Esophagus muscularis mucosa (tissue), 4 donors: ENCODE measurements at regions not wholly inside any gene's neighbourhood (a gene's known extent, or its start where the extent isn't known, plus 50 kb on each side); places are given as distances from the start of the nearest gene placed in this dataset.

ENCODE experiments used
- DNase-seq: peaks from one replicate; pipeline ENCODE4 v3.0.0-alpha.2; 2017; ENCODE audit errors: extremely low spot score
- H3K27ac ChIP-seq, 4 donors: fragments of 200-600 bp; sonication (generic); replicated peaks in 1 of 4; 1 replicate in 3 of 4; 2 replicates in 1 of 4; pipeline ENCODE4 v1.5.1; 2016 to 2019; ENCODE audit warnings: mild to moderate bottlenecking in 1 of 4
- H3K27me3 ChIP-seq, 4 donors: fragments of 200-600 bp; sonication (generic); one replicate each; pipeline versions ENCODE4 v1.5.1 to v1.6.0; 2016 to 2019
- H3K36me3 ChIP-seq, 4 donors: fragments of 200-600 bp; sonication (generic); one replicate each; pipeline ENCODE4 v1.5.1; 2016 to 2019
- H3K4me1 ChIP-seq, 4 donors: fragments of 200-600 bp; sonication (generic); one replicate each; pipeline ENCODE4 v1.5.1; 2016 to 2019
- H3K4me3 ChIP-seq, 4 donors: fragments of 200-600 bp; sonication (generic); 1 replicate in 2 of 4; 2 replicates in 2 of 4; pipeline ENCODE4 v1.5.1; 2016 to 2019; ENCODE audit warnings: mild to moderate bottlenecking in 4 of 4, moderate library complexity in 1 of 4
- H3K9me3 ChIP-seq, 4 donors: fragments of 200-600 bp; sonication (generic); 1 replicate in 3 of 4; 2 replicates in 1 of 4; pipeline ENCODE4 v1.5.1; 2016 to 2019
- CTCF ChIP-seq, 3 experiments: fragments of 200-600 bp in 2 of 3; fragments of 450-650 bp in 1 of 3; sonication (generic) in 2 of 3; IDR thresholded peaks; one replicate each; pipeline ENCODE4 v1.5.1; 2017 to 2019; ENCODE audit warnings: antibody characterized with exemption in 3 of 3, mild to moderate bottlenecking in 2 of 3, moderate library complexity in 1 of 3
- EP300 ChIP-seq: sonication (generic); formaldehyde crosslinking; IDR thresholded peaks from one replicate; pipeline ENCODE4 v1.6.1; 2017; ENCODE audit warnings: antibody characterized with exemption
- POLR2A ChIP-seq: fragments of 450-650 bp; IDR thresholded peaks from one replicate; pipeline ENCODE4 v1.6.1; 2017; ENCODE audit warnings: antibody characterized with exemption, moderate library complexity, mild to moderate bottlenecking, low read depth
- POLR2AphosphoS5 ChIP-seq, 2 donors: sonication (generic); formaldehyde crosslinking; IDR thresholded peaks; one replicate each; pipeline ENCODE4 v1.6.1; 2017; ENCODE audit warnings: antibody characterized with exemption in 2 of 2
- WGBS: methylation state at CpG from one replicate; pipeline ENCODE4 v1.1.5; 2018; 5-methylcytosine and 5-hydroxymethylcytosine counted together
- intact Hi-C: fragments of 100-400 bp; cut with DNase I; formaldehyde crosslinking; loops from one replicate; pipeline ENCODE4 v1.15.1; 2023

GRCh38 chr11:44379141-44380008 lies 69.4 kb upstream of the ALX4 start:
- WGBS = 83% methylated on average over 8 of the region's 11 CpGs
- H3K4me1 ChIP-seq = no peaks in the 10 kb centered on the region
- no peak overlapping the region for H3K27ac ChIP-seq
- TF ChIP-seq CTCF (IDR thresholded peaks at IDR 0.05) (no peak), POLR2AphosphoS5 (IDR thresholded peaks at IDR 0.05) (no peak), EP300 (no peak), POLR2A (no peak)
- peaks cover 0 to 37% (median 0%) of the 10 kb centered on the region in 4 donors for H3K27me3 ChIP-seq
- H3K36me3 ChIP-seq = no peaks in the 10 kb centered on the region
- intact Hi-C loops = no loop called here
- peaks cover 0 to 15% (median 6%) of the 10 kb centered on the region in 4 donors for H3K9me3 ChIP-seq
- no peak overlapping the region for H3K4me3 ChIP-seq
- DNase-seq = no peak

GRCh38 chr11:44380009-44380313 lies 70.0 kb upstream of the ALX4 start:
- peaks cover 0 to 15% (median 6%) of the 10 kb centered on the region in 4 donors for H3K9me3 ChIP-seq
- intact Hi-C loops = no loop called here
- no peak for TF ChIP-seq CTCF (IDR thresholded peaks at IDR 0.05)
- no peak for TF ChIP-seq POLR2A
- no peak for TF ChIP-seq EP300
- TF ChIP-seq POLR2AphosphoS5 (IDR thresholded peaks at IDR 0.05) = no peak
- H3K4me1 ChIP-seq = no peaks in the 10 kb centered on the region
- WGBS = no CpG with 5 or more reads among the region's 3 CpGs
- no peak overlapping the region for H3K4me3 ChIP-seq
- no peak for DNase-seq
- H3K36me3 ChIP-seq = no peaks in the 10 kb centered on the region
- H3K27me3 ChIP-seq = peaks cover 0 to 42% (median 0%) of the 10 kb centered on the region in 4 donors
- no peak overlapping the region for H3K27ac ChIP-seq

- TF ChIP-seq EP300 = no peak
- no peak for TF ChIP-seq POLR2AphosphoS5 (IDR thresholded peaks at IDR 0.05)
- no peak for TF ChIP-seq CTCF (IDR thresholded peaks at IDR 0.05)
- no peak for TF ChIP-seq POLR2A
- Histone ChIP-seq H3K27me3 (peaks cover 0 to 48% (median 0%) of the 10 kb centered on the region in 4 donors), H3K4me3 (no peak overlapping the region), H3K4me1 (no peaks in the 10 kb centered on the region), H3K36me3 (no peaks in the 10 kb centered on the region), H3K9me3 (peaks cover 0 to 15% (median 6%) of the 10 kb centered on the region in 4 donors), H3K27ac (no peak overlapping the region)
- DNase-seq = no peak
- WGBS = 83% methylated on average over 7 of the region's 7 CpGs
- intact Hi-C loops = no loop called here
Observed at GRCh38 chr11:44380820-44381219, 70.9 kb upstream of the ALX4 start.

GRCh38 chr11:44381261-44381660 lies 71.3 kb upstream of the ALX4 start:
- Histone ChIP-seq H3K27ac (no peak overlapping the region), H3K4me3 (no peak overlapping the region), H3K4me1 (no peaks in the 10 kb centered on the region), H3K9me3 (peaks cover 0 to 15% (median 6%) of the 10 kb centered on the region in 4 donors), H3K36me3 (no peaks in the 10 kb centered on the region), H3K27me3 (peaks cover 0 to 49% (median 0%) of the 10 kb centered on the region in 4 donors)
- intact Hi-C loops = no loop called here
- TF ChIP-seq EP300 = no peak
- TF ChIP-seq CTCF (IDR thresholded peaks at IDR 0.05) = no peak
- TF ChIP-seq POLR2AphosphoS5 (IDR thresholded peaks at IDR 0.05) = no peak
- TF ChIP-seq POLR2A = no peak
- no peak for DNase-seq
- WGBS = 89% methylated on average over 6 of the region's 6 CpGs
